ENCODE measurements at regions not wholly inside any gene's neighbourhood (a gene's known extent, or its start where the extent isn't known, plus 50 kb on each side); places are given as distances from the start of the nearest gene placed in this dataset.

DNA sequence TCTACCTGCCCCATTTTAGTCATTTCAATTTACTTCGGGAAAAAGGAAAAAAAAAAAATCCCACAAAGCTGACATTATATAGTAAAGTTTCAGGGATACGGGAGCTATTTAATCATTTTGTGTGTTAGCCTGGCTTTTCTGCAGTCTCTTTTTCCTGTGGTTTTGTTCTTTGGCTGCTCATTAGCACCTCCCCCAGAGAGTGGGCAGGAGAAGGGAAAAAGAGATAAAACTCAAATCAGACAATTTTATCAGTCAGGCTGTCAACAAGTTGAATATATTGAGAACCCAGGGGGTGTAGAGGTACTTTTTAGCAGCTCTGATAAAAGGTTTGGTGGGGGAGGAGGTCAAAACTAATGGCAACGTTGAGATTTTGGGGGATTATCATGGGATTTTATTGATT lies 559.0 kb upstream of the PSMD7 start:
- Histone ChIP-seq H3K4me2 (ENCODE audit: low read length) (no peak overlapping the region), H2AFZ (ENCODE audit: low read length) (no peak overlapping the region), H4K20me1 (ENCODE audit: insufficient read depth, low read length) (no peaks in the 10 kb centered on the region), H3K27ac (ENCODE audit: low read depth, low read length, poor library complexity, severe bottlenecking) (no peak overlapping the region), H3K9me2 (ENCODE audit: insufficient read depth, low read length) (no peaks in the 10 kb centered on the region), H3K4me3 (ENCODE audit: low read depth, low read length, poor library complexity, severe bottlenecking) (no peak overlapping the region), H3K4me1 (ENCODE audit: insufficient read depth, low read length, poor library complexity, severe bottlenecking) (no peaks in the 10 kb centered on the region), H3K36me3 (ENCODE audit: insufficient read depth, low read length) (no peaks in the 10 kb centered on the region), H3K9me3 (ENCODE audit: low read length) (no peaks in the 10 kb centered on the region), H3K79me2 (ENCODE audit: insufficient read depth, low read depth, low read length) (no peaks in the 10 kb centered on the region)
- BruUV-seq (replicated peaks) = no TSS peak
- ChIA-PET POLR2A (no interaction called here), CTCF (ENCODE audit: unreplicated experiment) (no interaction called here)
- no peak for DNase-seq (ENCODE audit: low spot score)
- TF ChIP-seq, protein P1, sequence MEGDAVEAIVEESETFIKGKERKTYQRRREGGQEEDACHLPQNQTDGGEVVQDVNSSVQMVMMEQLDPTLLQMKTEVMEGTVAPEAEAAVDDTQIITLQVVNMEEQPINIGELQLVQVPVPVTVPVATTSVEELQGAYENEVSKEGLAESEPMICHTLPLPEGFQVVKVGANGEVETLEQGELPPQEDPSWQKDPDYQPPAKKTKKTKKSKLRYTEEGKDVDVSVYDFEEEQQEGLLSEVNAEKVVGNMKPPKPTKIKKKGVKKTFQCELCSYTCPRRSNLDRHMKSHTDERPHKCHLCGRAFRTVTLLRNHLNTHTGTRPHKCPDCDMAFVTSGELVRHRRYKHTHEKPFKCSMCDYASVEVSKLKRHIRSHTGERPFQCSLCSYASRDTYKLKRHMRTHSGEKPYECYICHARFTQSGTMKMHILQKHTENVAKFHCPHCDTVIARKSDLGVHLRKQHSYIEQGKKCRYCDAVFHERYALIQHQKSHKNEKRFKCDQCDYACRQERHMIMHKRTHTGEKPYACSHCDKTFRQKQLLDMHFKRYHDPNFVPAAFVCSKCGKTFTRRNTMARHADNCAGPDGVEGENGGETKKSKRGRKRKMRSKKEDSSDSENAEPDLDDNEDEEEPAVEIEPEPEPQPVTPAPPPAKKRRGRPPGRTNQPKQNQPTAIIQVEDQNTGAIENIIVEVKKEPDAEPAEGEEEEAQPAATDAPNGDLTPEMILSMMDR (conservative IDR thresholded peaks at IDR 0.05; ENCODE audit: low read length) = no peak
- no peak for TF ChIP-seq EZH2phosphoT487 (IDR thresholded peaks at IDR 0.05; ENCODE audit: borderline replicate concordance, low read depth, low read length)
- intact Hi-C loops (cut with micrococcal nuclease; ENCODE audit: unreplicated experiment) = no loop called here

GRCh38 chr16:73735954-73736353 lies 560.7 kb upstream of the PSMD7 start:
- intact Hi-C loops (cut with micrococcal nuclease; ENCODE audit: unreplicated experiment) = no loop called here
- CTCF ChIA-PET (ENCODE audit: unreplicated experiment) = no interaction called here
- H3K4me3 ChIP-seq (ENCODE audit: low read depth, low read length, poor library complexity, severe bottlenecking) = no peak overlapping the region
- DNase-seq (ENCODE audit: low spot score) = no peak
- no TSS peak for BruUV-seq (replicated peaks)
- POLR2A ChIA-PET = interaction anchor here (0.7 kb wide), 1 partner anchor 210 kb away, joined by 3 read pairs; no protein-coding TSS in a partner anchor
- H3K79me2 ChIP-seq (ENCODE audit: insufficient read depth, low read depth, low read length) = no peaks in the 10 kb centered on the region
- H3K36me3 ChIP-seq (ENCODE audit: insufficient read depth, low read length) = no peaks in the 10 kb centered on the region
- TF ChIP-seq EZH2phosphoT487 (IDR thresholded peaks at IDR 0.05; ENCODE audit: borderline replicate concordance, low read depth, low read length) = no peak
- TF ChIP-seq, protein P1 (conservative IDR thresholded peaks at IDR 0.05; ENCODE audit: low read length) = no peak
- H3K4me1 ChIP-seq (ENCODE audit: insufficient read depth, low read length, poor library complexity, severe bottlenecking) = no peaks in the 10 kb centered on the region
- H3K9me3 ChIP-seq (ENCODE audit: low read length) = no peaks in the 10 kb centered on the region
- H4K20me1 ChIP-seq (ENCODE audit: insufficient read depth, low read length) = no peaks in the 10 kb centered on the region
- no peaks in the 10 kb centered on the region for H3K9me2 ChIP-seq (ENCODE audit: insufficient read depth, low read length)
- no peak overlapping the region for H3K27ac ChIP-seq (ENCODE audit: low read depth, low read length, poor library complexity, severe bottlenecking)
- no peak overlapping the region for H2AFZ ChIP-seq (ENCODE audit: low read length)
- H3K4me2 ChIP-seq (ENCODE audit: low read length) = no peak overlapping the region

DNA sequence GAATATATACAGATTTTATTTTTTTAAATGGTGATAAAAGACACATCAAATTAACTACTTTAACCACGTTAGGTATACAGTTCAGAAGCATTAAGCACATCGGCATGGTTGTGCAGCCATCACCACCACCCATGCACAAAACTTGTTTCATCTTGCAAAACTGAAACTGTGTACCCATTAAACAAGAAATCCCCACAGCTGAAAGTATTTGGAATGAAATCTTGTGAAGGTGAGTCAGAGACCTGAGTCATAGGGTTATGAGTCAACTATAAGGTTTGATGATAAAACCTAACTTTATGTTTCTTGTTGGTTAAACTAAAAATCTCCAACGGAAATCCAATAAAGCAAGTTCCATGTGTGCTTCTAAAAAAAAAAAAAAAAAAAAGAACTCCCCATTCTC lies 561.6 kb upstream of the PSMD7 start:
- TF ChIP-seq, protein P1 (conservative IDR thresholded peaks at IDR 0.05; ENCODE audit: low read length) = no peak
- TF ChIP-seq EZH2phosphoT487 (IDR thresholded peaks at IDR 0.05; ENCODE audit: borderline replicate concordance, low read depth, low read length) = no peak
- no peaks in the 10 kb centered on the region for H3K79me2 ChIP-seq (ENCODE audit: insufficient read depth, low read depth, low read length)
- intact Hi-C loops (cut with micrococcal nuclease; ENCODE audit: unreplicated experiment) = no loop called here
- H4K20me1 ChIP-seq (ENCODE audit: insufficient read depth, low read length) = no peaks in the 10 kb centered on the region
- CTCF ChIA-PET (ENCODE audit: unreplicated experiment) = no interaction called here
- H2AFZ ChIP-seq (ENCODE audit: low read length) = no peak overlapping the region
- H3K4me2 ChIP-seq (ENCODE audit: low read length) = no peak overlapping the region
- H3K36me3 ChIP-seq (ENCODE audit: insufficient read depth, low read length) = no peaks in the 10 kb centered on the region
- H3K4me3 ChIP-seq (ENCODE audit: low read depth, low read length, poor library complexity, severe bottlenecking) = no peak overlapping the region
- H3K9me3 ChIP-seq (ENCODE audit: low read length) = no peaks in the 10 kb centered on the region
- H3K27ac ChIP-seq (ENCODE audit: low read depth, low read length, poor library complexity, severe bottlenecking) = no peak overlapping the region
- no peaks in the 10 kb centered on the region for H3K9me2 ChIP-seq (ENCODE audit: insufficient read depth, low read length)
- H3K4me1 ChIP-seq (ENCODE audit: insufficient read depth, low read length, poor library complexity, severe bottlenecking) = no peaks in the 10 kb centered on the region
- BruUV-seq (replicated peaks) = no TSS peak
- no peak for DNase-seq (ENCODE audit: low spot score)
- POLR2A ChIA-PET = no interaction called here

Data from OCI-LY7 (cell line).